ENCODE measurements at regions not wholly inside any gene's neighbourhood (a gene's known extent, or its start where the extent isn't known, plus 50 kb on each side); places are given as distances from the start of the nearest gene placed in this dataset.

GRCh38 chr1:173280899-173281660, 73.9 kb upstream of the TNFSF4 start:
- TF ChIP-seq CTCF (IDR thresholded peaks at IDR 0.05), result no peak
- TF ChIP-seq EP300 (IDR thresholded peaks at IDR 0.05), result no peak
- TF ChIP-seq POLR2A (IDR thresholded peaks at IDR 0.05), result no peak
- TF ChIP-seq POLR2AphosphoS5 (IDR thresholded peaks at IDR 0.05), result no peak

Data from upper lobe of left lung (tissue), 4 donors.